ENCODE measurements at regions not wholly inside any gene's neighbourhood (a gene's known extent, or its start where the extent isn't known, plus 50 kb on each side); places are given as distances from the start of the nearest gene placed in this dataset.

GRCh38 chr3:31240466-31240865 lies 292.3 kb upstream of the STT3B start:
- H3K27ac ChIP-seq (ENCODE audit: low read depth): no peak overlapping the region
- no peaks in the 10 kb centered on the region for H3K36me3 Mint-ChIP-seq (ENCODE audit: low read depth)
- H3K27me3 ChIP-seq (ENCODE audit: insufficient read depth): no peaks in the 10 kb centered on the region
- H4K20me1 ChIP-seq (replicated peaks; ENCODE audit: insufficient read depth): no peaks in the 10 kb centered on the region
- H3K79me2 ChIP-seq (replicated peaks; ENCODE audit: insufficient read depth): no peaks in the 10 kb centered on the region
- no peak overlapping the region for H2AFZ ChIP-seq
- H3K9me3 Mint-ChIP-seq: no peaks in the 10 kb centered on the region
- peaks cover 9% of the 10 kb centered on the region for H3K4me1 ChIP-seq (ENCODE audit: insufficient read depth)
- H3K4me3 Mint-ChIP-seq: no peak overlapping the region
- no peak for ATAC-seq
- H3K9me2 ChIP-seq (ENCODE audit: insufficient read depth): no peaks in the 10 kb centered on the region
- no peak overlapping the region for H3K4me2 ChIP-seq
- no peaks in the 10 kb centered on the region for H3F3A ChIP-seq (replicated peaks; ENCODE audit: low read depth)
- TF ChIP-seq ZNF331 (CRISPR knock-in tag; IDR thresholded peaks at IDR 0.05; ENCODE audit: low read depth): no peak
- TF ChIP-seq CREB1 (CRISPR knock-in tag; IDR thresholded peaks at IDR 0.05; ENCODE audit: low read depth): no peak
- TF ChIP-seq, protein P1, sequence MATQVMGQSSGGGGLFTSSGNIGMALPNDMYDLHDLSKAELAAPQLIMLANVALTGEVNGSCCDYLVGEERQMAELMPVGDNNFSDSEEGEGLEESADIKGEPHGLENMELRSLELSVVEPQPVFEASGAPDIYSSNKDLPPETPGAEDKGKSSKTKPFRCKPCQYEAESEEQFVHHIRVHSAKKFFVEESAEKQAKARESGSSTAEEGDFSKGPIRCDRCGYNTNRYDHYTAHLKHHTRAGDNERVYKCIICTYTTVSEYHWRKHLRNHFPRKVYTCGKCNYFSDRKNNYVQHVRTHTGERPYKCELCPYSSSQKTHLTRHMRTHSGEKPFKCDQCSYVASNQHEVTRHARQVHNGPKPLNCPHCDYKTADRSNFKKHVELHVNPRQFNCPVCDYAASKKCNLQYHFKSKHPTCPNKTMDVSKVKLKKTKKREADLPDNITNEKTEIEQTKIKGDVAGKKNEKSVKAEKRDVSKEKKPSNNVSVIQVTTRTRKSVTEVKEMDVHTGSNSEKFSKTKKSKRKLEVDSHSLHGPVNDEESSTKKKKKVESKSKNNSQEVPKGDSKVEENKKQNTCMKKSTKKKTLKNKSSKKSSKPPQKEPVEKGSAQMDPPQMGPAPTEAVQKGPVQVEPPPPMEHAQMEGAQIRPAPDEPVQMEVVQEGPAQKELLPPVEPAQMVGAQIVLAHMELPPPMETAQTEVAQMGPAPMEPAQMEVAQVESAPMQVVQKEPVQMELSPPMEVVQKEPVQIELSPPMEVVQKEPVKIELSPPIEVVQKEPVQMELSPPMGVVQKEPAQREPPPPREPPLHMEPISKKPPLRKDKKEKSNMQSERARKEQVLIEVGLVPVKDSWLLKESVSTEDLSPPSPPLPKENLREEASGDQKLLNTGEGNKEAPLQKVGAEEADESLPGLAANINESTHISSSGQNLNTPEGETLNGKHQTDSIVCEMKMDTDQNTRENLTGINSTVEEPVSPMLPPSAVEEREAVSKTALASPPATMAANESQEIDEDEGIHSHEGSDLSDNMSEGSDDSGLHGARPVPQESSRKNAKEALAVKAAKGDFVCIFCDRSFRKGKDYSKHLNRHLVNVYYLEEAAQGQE (IDR thresholded peaks at IDR 0.05; ENCODE audit: unreplicated experiment): no peak
- TF ChIP-seq, protein P2, sequence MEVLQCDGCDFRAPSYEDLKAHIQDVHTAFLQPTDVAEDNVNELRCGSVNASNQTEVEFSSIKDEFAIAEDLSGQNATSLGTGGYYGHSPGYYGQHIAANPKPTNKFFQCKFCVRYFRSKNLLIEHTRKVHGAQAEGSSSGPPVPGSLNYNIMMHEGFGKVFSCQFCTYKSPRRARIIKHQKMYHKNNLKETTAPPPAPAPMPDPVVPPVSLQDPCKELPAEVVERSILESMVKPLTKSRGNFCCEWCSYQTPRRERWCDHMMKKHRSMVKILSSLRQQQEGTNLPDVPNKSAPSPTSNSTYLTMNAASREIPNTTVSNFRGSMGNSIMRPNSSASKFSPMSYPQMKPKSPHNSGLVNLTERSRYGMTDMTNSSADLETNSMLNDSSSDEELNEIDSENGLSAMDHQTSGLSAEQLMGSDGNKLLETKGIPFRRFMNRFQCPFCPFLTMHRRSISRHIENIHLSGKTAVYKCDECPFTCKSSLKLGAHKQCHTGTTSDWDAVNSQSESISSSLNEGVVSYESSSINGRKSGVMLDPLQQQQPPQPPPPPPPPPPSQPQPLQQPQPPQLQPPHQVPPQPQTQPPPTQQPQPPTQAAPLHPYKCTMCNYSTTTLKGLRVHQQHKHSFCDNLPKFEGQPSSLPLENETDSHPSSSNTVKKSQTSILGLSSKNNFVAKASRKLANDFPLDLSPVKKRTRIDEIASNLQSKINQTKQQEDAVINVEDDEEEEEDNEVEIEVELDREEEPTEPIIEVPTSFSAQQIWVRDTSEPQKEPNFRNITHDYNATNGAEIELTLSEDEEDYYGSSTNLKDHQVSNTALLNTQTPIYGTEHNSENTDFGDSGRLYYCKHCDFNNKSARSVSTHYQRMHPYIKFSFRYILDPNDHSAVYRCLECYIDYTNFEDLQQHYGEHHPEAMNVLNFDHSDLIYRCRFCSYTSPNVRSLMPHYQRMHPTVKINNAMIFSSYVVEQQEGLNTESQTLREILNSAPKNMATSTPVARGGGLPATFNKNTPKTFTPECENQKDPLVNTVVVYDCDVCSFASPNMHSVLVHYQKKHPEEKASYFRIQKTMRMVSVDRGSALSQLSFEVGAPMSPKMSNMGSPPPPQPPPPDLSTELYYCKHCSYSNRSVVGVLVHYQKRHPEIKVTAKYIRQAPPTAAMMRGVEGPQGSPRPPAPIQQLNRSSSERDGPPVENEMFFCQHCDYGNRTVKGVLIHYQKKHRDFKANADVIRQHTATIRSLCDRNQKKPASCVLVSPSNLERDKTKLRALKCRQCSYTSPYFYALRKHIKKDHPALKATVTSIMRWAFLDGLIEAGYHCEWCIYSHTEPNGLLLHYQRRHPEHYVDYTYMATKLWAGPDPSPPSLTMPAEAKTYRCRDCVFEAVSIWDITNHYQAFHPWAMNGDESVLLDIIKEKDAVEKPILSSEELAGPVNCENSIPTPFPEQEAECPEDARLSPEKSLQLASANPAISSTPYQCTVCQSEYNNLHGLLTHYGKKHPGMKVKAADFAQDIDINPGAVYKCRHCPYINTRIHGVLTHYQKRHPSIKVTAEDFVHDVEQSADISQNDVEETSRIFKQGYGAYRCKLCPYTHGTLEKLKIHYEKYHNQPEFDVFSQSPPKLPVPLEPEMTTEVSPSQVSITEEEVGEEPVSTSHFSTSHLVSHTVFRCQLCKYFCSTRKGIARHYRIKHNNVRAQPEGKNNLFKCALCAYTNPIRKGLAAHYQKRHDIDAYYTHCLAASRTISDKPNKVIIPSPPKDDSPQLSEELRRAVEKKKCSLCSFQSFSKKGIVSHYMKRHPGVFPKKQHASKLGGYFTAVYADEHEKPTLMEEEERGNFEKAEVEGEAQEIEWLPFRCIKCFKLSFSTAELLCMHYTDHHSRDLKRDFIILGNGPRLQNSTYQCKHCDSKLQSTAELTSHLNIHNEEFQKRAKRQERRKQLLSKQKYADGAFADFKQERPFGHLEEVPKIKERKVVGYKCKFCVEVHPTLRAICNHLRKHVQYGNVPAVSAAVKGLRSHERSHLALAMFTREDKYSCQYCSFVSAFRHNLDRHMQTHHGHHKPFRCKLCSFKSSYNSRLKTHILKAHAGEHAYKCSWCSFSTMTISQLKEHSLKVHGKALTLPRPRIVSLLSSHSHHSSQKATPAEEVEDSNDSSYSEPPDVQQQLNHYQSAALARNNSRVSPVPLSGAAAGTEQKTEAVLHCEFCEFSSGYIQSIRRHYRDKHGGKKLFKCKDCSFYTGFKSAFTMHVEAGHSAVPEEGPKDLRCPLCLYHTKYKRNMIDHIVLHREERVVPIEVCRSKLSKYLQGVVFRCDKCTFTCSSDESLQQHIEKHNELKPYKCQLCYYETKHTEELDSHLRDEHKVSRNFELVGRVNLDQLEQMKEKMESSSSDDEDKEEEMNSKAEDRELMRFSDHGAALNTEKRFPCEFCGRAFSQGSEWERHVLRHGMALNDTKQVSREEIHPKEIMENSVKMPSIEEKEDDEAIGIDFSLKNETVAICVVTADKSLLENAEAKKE (CRISPR knock-in tag; IDR thresholded peaks at IDR 0.05): no peak
- no peak for TF ChIP-seq POLR2AphosphoS5 (IDR thresholded peaks at IDR 0.05; ENCODE audit: low read depth)
- no peak for TF ChIP-seq NANOG (IDR thresholded peaks at IDR 0.05; ENCODE audit: borderline replicate concordance)
- TF ChIP-seq EZH2phosphoT487 (IDR thresholded peaks at IDR 0.05; ENCODE audit: unreplicated experiment): no peak
- no peaks in the 10 kb centered on the region for H3K27me3 Mint-ChIP-seq (ENCODE audit: insufficient read depth, low read depth, poor library complexity)
- DNase-seq (ENCODE audit: low spot score): no peak
- no peak overlapping the region; the same call in 1 of the 2 replicates for H3K27ac Mint-ChIP-seq
- H3K4me1 Mint-ChIP-seq: peaks cover 21% of the 10 kb centered on the region
- no peak overlapping the region for H3K4me3 ChIP-seq
- H3K36me3 ChIP-seq (ENCODE audit: insufficient read depth): no peaks in the 10 kb centered on the region
